Spleen (tissue), 11 donors: ENCODE measurements at regions not wholly inside any gene's neighbourhood (a gene's known extent, or its start where the extent isn't known, plus 50 kb on each side); places are given as distances from the start of the nearest gene placed in this dataset.

Experiments used
- DNase-seq: peaks from one replicate; pipeline ENCODE4 v3.0.0-alpha.2; 2020
- H3K27ac ChIP-seq, 8 donors: fragments of 200-600 bp; sonication (generic) in 7 of 8; 1 replicate in 4 of 8; 2 replicates in 4 of 8; pipeline versions ENCODE4 v1.5.0 to v1.8.0; 2016 to 2021; ENCODE audit warnings: inconsistent platforms in 4 of 8, mild to moderate bottlenecking in 4 of 8, moderate library complexity in 1 of 8
- H3K27me3 ChIP-seq, 7 donors: fragments of 200-600 bp; sonication (generic) in 6 of 7; replicated peaks in 1 of 7; 1 replicate in 4 of 7; 2 replicates in 3 of 7; pipeline versions ENCODE4 v1.5.0 to v1.8.0; 2016 to 2021; ENCODE audit warnings: inconsistent platforms in 3 of 7, mild to moderate bottlenecking in 1 of 7
- H3K36me3 ChIP-seq, 6 donors: fragments of 200-600 bp; sonication (generic) in 5 of 6; 1 replicate in 4 of 6; 2 replicates in 2 of 6; pipeline versions ENCODE4 v1.5.0 to v1.8.0; 2016 to 2021; ENCODE audit warnings: inconsistent platforms in 2 of 6
- H3K4me1 ChIP-seq, 6 donors: fragments of 200-600 bp; sonication (generic) in 5 of 6; 1 replicate in 3 of 6; 2 replicates in 3 of 6; pipeline versions ENCODE4 v1.5.0 to v1.8.0; 2016 to 2021; ENCODE audit warnings: inconsistent platforms in 3 of 6
- H3K4me3 ChIP-seq, 8 donors: fragments of 200-600 bp; sonication (generic) in 7 of 8; 1 replicate in 4 of 8; 2 replicates in 4 of 8; pipeline versions ENCODE4 v1.5.0 to v1.8.0; 2016 to 2021; ENCODE audit warnings: inconsistent platforms in 4 of 8, mild to moderate bottlenecking in 4 of 8, moderate library complexity in 2 of 8
- H3K9me3 ChIP-seq, 8 donors: fragments of 200-600 bp; sonication (generic) in 7 of 8; 1 replicate in 4 of 8; 2 replicates in 4 of 8; pipeline versions ENCODE4 v1.5.0 to v1.8.0; 2016 to 2021; ENCODE audit warnings: inconsistent platforms in 4 of 8
- POLR2A ChIP-seq, 3 donors: fragments of 450-650 bp; IDR thresholded peaks; one replicate each; pipeline ENCODE4 v1.5.1; 2017; ENCODE audit warnings: antibody characterized with exemption in 3 of 3, mild to moderate bottlenecking in 1 of 3
- POLR2AphosphoS5 ChIP-seq, 3 donors: sonication (generic); formaldehyde crosslinking; IDR thresholded peaks; one replicate each; pipeline ENCODE4 v1.5.1; 2017; ENCODE audit warnings: antibody characterized with exemption in 3 of 3
- WGBS, 5 donors: extraction: QIAGEN DNeasy Blood & Tissue Kit in 3 of 5; methylation state at CpG; one replicate each; pipeline versions ENCODE4 v1.1.5 to v1.1.7; 2013 to 2018; 5-methylcytosine and 5-hydroxymethylcytosine counted together
- intact Hi-C: fragments of 100-400 bp; cut with DNase I; formaldehyde crosslinking; loops from one replicate; pipeline ENCODE4 v1.15.0; 2023; ENCODE audit warnings: low total_unique reads
- TF ChIP-seq, protein P1 (sequence below), 11 experiments: fragments of 200-600 bp in 7 of 11; fragments of 450-650 bp in 4 of 11; sonication (generic) in 4 of 11; IDR thresholded peaks in 8 of 11; conservative IDR thresholded peaks in 3 of 11; 1 replicate in 7 of 11; 2 replicates in 4 of 11; pipeline versions ENCODE4 v1.4.0 to v1.8.0; 2016 to 2021; ENCODE audit warnings: antibody characterized with exemption in 11 of 11, inconsistent platforms in 4 of 11, mild to moderate bottlenecking in 1 of 11
- donor health status: healthy with polysubstance abuse.
- donor health status: DM: no; HTN: no; CAD: no; lungs with moderate emphysema.
- donor health status: DM: no; HTN: no; CAD: no.
- donor health status: Bipolar disorder and iron deficiency.
- donor health status: healthy.
- donor health status: DM: no; HTN: no; CAD: no.
- donor health status: DM: yes; HTN: yes; CAD: no.

DNA sequence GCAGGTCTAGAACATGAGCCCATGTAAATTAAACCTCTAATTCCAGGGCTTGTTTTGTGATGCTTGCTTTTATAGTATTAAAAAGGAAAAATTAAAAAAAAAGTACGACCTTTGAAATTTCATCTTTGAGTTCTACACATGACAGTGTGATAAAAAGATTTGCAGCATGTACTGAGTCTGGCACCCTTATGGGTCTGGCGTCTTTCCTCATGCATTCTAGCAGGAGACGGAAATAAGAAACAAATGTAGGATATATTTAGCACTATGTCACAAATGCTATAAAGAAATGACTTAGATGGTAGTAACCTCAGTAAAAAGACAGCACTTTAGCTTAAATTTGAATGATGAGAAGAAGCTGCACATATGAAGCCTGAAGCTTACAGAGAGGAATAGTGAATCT lies 1474.3 kb upstream of the CDH6 start:
- Histone ChIP-seq H3K9me3 (peaks cover 0 to 3% (median 0%) of the 10 kb centered on the region in 8 donors), H3K36me3 (no peaks in the 10 kb centered on the region), H3K4me3 (no peak overlapping the region), H3K27ac (no peak overlapping the region), H3K4me1 (no peaks in the 10 kb centered on the region), H3K27me3 (no peaks in the 10 kb centered on the region)
- TF ChIP-seq POLR2A (IDR thresholded peaks at IDR 0.05) (no peak), POLR2AphosphoS5 (IDR thresholded peaks at IDR 0.05) (no peak)
- TF ChIP-seq, protein P1, sequence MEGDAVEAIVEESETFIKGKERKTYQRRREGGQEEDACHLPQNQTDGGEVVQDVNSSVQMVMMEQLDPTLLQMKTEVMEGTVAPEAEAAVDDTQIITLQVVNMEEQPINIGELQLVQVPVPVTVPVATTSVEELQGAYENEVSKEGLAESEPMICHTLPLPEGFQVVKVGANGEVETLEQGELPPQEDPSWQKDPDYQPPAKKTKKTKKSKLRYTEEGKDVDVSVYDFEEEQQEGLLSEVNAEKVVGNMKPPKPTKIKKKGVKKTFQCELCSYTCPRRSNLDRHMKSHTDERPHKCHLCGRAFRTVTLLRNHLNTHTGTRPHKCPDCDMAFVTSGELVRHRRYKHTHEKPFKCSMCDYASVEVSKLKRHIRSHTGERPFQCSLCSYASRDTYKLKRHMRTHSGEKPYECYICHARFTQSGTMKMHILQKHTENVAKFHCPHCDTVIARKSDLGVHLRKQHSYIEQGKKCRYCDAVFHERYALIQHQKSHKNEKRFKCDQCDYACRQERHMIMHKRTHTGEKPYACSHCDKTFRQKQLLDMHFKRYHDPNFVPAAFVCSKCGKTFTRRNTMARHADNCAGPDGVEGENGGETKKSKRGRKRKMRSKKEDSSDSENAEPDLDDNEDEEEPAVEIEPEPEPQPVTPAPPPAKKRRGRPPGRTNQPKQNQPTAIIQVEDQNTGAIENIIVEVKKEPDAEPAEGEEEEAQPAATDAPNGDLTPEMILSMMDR (IDR thresholded peaks at IDR 0.05 in 8 of 11, conservative IDR thresholded peaks at IDR 0.05 in 3 of 11): no peak
- 82 to 93% (median 85%) methylated on average over 3 of the region's 3 CpGs for WGBS, 5 donors
- DNase-seq: no peak
- intact Hi-C loops: no loop called here

DNA sequence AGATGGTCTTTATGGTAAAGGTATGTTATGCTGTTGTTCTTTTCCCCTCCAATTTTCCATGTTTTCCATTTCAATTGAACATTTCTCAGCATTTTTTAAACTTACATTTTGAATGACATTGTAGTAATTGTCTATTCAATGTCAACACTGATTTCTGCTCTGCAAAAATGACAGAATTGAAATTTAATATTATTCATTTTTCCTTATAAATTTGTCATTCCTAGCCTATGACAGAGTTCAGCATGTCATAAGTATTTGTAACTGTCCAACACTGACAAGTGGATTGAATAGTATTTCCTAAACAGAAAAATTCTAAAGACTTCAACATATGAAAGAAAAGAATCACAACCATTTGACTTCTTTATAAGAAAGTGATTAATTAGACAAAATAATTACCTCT lies 1478.3 kb upstream of the CDH6 start:
- intact Hi-C loops: no loop called here
- H3K4me3 ChIP-seq: no peak overlapping the region
- H3K27me3 ChIP-seq: no peaks in the 10 kb centered on the region
- H3K9me3 ChIP-seq: peaks cover 0 to 18% (median 7%) of the 10 kb centered on the region in 8 donors
- no peak for DNase-seq
- H3K27ac ChIP-seq: no peak overlapping the region
- no peaks in the 10 kb centered on the region for H3K4me1 ChIP-seq
- TF ChIP-seq, protein P1 (IDR thresholded peaks at IDR 0.05 in 8 of 11, conservative IDR thresholded peaks at IDR 0.05 in 3 of 11): no peak
- TF ChIP-seq POLR2A (IDR thresholded peaks at IDR 0.05): no peak
- no peak for TF ChIP-seq POLR2AphosphoS5 (IDR thresholded peaks at IDR 0.05)
- H3K36me3 ChIP-seq: no peaks in the 10 kb centered on the region

DNA sequence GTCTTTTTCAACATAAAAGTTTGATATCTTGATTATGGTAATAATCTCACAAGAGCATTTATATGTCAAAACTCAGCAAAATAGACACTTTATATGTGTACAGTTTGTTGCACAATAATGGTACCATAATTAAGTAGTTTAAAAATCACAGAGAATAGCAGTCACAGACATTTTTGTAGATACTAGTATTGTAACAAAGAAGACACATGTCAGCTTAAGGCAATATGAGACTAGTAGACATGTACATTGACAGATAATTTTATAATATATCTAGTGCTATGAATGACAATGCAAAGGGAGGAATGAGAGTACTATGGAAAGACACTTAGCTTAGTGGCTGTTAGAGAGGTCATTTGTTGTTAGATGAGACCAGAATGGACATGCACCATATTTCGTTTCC lies 1490.6 kb upstream of the CDH6 start:
- no peak overlapping the region for H3K4me3 ChIP-seq
- 46 to 81% (median 64%) methylated on average over 1 of the region's 1 CpG for WGBS, 5 donors
- no peaks in the 10 kb centered on the region for H3K36me3 ChIP-seq
- no peaks in the 10 kb centered on the region for H3K4me1 ChIP-seq
- peaks cover 0 to 17% (median 2%) of the 10 kb centered on the region in 8 donors for H3K9me3 ChIP-seq
- TF ChIP-seq POLR2AphosphoS5 (IDR thresholded peaks at IDR 0.05): no peak
- no peak for TF ChIP-seq POLR2A (IDR thresholded peaks at IDR 0.05)
- TF ChIP-seq, protein P1 (IDR thresholded peaks at IDR 0.05 in 8 of 11, conservative IDR thresholded peaks at IDR 0.05 in 3 of 11): no peak
- no peak for DNase-seq
- no peaks in the 10 kb centered on the region for H3K27me3 ChIP-seq
- H3K27ac ChIP-seq: no peak overlapping the region
- intact Hi-C loops: no loop called here

DNA sequence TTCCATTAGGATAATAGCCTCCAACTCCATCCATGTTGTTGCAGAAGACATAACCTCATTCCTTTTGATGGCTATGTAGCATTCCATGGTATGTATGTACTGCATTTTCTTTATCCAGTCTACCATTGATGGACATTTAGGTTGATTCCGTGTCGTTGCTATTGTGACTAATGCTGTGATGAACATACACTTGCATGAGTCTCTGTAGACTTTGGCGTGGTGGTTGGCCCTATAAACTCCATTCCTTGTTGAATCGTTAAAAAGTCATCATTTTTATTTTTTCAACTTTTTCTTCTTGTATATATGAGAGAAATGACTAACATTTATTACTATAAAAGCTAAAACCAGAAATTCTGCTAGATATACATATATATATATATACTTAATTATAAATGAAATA lies 1491.9 kb upstream of the CDH6 start:
- H3K27ac ChIP-seq: no peak overlapping the region
- DNase-seq: no peak
- 79 to 94% (median 83%) methylated on average over 4 of the region's 4 CpGs for WGBS, 5 donors
- intact Hi-C loops: no loop called here
- H3K27me3 ChIP-seq: no peaks in the 10 kb centered on the region
- H3K4me1 ChIP-seq: no peaks in the 10 kb centered on the region
- H3K36me3 ChIP-seq: no peaks in the 10 kb centered on the region
- no peak overlapping the region for H3K4me3 ChIP-seq
- peaks cover 0 to 17% (median 5%) of the 10 kb centered on the region in 8 donors for H3K9me3 ChIP-seq
- no peak for TF ChIP-seq POLR2A (IDR thresholded peaks at IDR 0.05)
- TF ChIP-seq POLR2AphosphoS5 (IDR thresholded peaks at IDR 0.05): no peak
- TF ChIP-seq, protein P1 (IDR thresholded peaks at IDR 0.05 in 8 of 11, conservative IDR thresholded peaks at IDR 0.05 in 3 of 11): no peak
